GM23338 (cell line): ENCODE measurements at regions not wholly inside any gene's neighbourhood (a gene's known extent, or its start where the extent isn't known, plus 50 kb on each side); places are given as distances from the start of the nearest gene placed in this dataset.
A peak's percentile ranks its signal among the peaks of the same experiment; 100 is the strongest.

Source experiments
- CTCF ChIP-seq, 2 experiments: fragments of 200-600 bp in 1 of 2; sonication (generic) in 1 of 2; conservative IDR thresholded peaks; 2 replicates each; pipeline versions ENCODE4 v1.5.1 to v1.6.1; 2016 to 2017; ENCODE audit warnings: antibody characterized with exemption in 2 of 2, low read depth in 2 of 2, mild to moderate bottlenecking in 2 of 2, moderate library complexity in 1 of 2
- ETS1 ChIP-seq: IDR thresholded peaks from 2 replicates; pipeline ENCODE4 v1.6.1; 2016; ENCODE audit warnings: antibody characterized with exemption
- EZH2 ChIP-seq: fragments of 200-600 bp; sonication (generic); IDR thresholded peaks from one replicate; pipeline ENCODE4 v1.8.0; 2017; ENCODE audit warnings: antibody characterized with exemption, mild to moderate bottlenecking, low read depth; ENCODE audit not compliant: unreplicated experiment
- EZH2phosphoT487 ChIP-seq: fragments of 200-600 bp; sonication (generic); IDR thresholded peaks from one replicate; pipeline ENCODE4 v1.8.1; 2018; ENCODE audit warnings: antibody characterized with exemption; ENCODE audit not compliant: unreplicated experiment

- TF ChIP-seq CTCF (conservative IDR thresholded peaks at IDR 0.05; ENCODE audit: low read depth in 2 of 2) = no peak
- no peak for TF ChIP-seq ETS1
- peak; percentile 63 for TF ChIP-seq EZH2
- peak; percentile 20 for TF ChIP-seq EZH2phosphoT487
Observed at GRCh38 chr1:98045767-98046641, 125.2 kb upstream of the DPYD start.
